GM21786 (cell line): ENCODE measurements at regions not wholly inside any gene's neighbourhood (a gene's known extent, or its start where the extent isn't known, plus 50 kb on each side); places are given as distances from the start of the nearest gene placed in this dataset.
"Not testable (repeated sequence)": the region's sequence is repeated elsewhere in the genome, so short reads cannot be mapped to it uniquely, and the experiment has no call there.

Source experiments
- ATAC-seq: cut with Tn5 transposase; IDR thresholded peaks from one replicate; pipeline ENCODE4 v1.9.1; 2021; ENCODE audit not compliant: unreplicated experiment

DNA sequence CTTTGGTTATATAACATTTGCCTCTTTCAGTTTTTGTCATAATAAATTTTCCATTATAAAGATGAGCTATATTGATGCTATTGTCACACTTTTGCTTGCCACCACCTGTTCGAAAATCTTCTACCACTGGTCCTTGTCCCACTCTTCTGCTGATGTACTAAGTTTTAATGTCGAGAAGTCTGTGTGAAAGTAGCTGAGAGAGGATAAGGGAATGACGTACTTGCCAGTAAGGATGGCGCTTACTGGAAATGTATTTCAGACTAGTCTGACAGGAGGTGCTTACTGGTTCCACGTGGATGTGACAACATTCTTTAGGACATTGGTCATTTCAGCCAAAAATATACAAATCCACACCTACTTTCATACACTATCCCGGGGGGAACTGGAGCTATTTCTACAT, 132.7 kb upstream of the NR3C2 start:
- no peak for ATAC-seq

DNA sequence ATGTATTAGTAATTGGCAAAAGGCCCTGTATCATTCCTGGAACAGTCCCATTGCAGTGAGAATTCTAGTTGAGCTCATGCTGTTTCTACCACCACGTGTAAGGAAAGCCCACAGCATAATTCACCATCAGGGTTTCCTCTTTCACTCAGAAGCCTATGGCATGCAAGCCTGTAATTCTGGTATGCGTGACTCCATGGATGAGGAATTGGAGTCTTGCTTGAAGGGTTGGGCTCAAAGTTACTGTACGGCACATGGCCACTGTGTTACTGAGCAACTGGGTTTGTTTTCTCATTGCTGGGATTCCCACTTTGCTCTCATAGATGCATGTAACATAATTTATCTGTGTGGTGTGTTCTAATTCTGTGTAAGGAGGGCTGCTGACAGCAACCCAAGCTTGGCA, 132.3 kb upstream of the NR3C2 start:
- no peak for ATAC-seq

DNA sequence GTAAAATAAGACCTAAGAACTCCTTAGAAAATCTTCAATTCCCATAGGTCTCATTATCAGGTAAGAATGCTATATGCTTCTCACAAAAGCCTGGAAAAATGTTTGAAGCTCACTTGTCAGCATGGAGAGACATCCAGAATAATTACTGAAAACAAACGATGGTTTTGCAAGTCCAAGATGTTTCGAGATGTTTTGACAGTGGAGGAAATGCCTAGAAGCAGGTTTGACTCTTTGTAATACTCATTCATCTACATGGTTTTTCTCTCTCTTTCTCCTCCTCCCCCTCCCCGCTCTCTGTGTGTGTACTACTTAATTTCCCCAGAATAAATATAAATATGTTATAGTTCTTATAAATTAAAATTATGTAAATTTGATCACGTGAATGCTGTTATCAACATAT, 131.9 kb upstream of the NR3C2 start:
- ATAC-seq: no peak

DNA sequence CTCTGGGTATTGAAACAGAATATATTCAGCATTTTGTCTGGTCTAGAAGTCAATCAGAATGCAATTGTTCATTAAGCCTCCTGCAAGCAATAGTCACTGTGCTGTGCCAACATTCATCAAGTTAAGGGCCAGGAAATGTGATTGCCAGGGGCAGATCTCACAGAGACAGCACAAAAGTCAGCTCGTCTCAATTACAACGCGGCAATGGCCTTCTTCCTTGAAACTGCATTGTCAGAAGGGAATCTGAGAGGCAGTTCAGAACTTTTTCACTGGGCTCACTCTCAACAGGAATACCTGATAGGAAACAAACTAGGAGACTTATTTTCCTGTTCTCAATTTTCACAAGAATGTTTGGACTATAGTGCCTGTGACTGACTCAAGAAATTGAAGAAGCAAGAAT, 131.1 kb upstream of the NR3C2 start:
- no peak for ATAC-seq

DNA sequence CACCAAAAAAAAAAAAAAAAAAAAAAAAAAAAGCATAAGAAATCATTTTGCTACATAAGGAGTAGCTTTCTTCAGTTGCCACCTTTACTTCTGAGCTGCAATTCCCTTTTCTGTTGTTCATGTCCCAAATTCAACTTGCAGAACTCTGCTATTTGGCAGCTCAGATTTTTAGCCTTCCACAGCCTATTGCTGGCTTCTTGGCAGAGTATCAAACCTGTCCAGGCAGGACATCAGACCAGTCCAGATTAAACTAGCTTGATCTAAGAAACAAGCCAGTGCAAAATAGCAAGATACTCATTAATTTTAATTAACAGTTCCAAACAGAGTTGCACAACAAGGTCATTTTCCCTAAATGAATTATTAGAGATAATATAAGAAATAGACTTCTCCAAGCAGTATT, 123.6 kb upstream of the NR3C2 start:
- no peak for ATAC-seq

DNA sequence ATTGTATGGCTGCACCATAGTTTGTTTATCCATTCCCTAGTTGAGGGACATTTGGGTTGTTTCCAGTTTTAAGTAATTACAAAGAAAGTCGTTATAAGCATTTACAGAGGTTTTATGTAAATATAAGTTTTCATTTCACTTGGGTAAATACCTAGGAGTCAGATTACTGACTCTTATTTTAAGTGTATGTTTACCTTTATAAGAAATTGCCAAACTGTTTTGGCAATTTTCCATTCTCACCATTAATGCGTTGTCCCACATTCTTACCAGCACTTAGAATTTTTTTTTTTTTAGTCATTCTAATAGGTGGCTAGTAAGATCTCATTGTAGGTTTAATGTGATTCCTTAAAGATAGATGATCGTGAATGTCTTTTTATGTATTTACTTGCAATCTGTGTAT, 121.5 kb upstream of the NR3C2 start:
- ATAC-seq: no peak

DNA sequence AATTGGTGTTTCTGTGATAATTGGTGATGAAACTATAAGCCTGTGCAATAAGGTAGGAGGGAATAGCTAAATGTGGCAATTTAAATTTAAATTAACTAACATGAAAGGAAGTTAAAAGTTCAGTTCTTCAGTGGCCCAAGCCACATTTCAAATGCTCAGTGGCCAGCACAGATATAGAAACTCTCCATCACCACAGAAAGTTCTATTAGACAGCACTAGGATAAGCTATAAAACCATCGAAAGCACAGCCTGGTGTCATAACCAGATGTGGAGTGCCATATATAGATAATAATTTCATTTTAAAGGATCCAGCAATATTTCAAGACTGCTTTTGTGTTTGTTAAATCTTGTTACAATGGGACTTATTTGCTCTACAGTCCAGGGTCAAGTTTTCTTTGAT, 119.3 kb upstream of the NR3C2 start:
- ATAC-seq: no peak

DNA sequence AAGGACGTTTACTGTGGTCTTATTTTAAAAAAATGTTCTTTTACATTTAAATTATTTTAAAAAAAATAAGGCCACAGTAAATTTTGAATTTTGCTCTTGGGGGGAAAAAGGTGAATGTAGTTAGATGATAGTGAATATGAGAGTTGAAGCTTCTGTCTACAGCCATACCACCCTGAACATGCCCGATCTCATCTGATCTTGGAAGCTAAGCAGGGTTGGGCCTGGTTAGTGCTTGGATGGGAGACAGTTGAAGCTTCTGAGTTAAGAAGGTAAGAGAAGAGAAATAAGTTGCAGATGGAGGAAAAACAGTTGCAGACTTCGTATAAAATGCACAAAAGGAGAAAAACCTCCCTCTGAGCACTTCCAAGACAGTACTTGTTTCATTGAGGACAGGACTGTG, 115.6 kb upstream of the NR3C2 start:
- no peak for ATAC-seq

DNA sequence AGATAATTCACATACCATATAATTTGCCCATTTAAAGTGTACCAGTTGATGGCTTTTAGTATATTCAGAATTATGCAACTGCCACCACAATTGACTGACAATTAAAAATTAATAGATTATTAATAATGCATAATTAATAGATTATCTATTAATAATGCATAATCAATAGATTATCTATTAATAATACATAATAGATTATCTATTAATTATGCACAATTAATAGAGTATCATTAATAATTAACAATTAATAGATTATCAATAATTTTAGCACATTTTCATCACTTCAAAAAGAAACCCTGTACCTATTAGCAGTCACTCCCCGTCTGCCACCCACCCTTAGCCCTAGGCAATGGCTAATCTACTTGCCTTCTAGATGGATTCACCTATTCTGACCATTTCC, 108.6 kb upstream of the NR3C2 start:
- ATAC-seq: no peak

DNA sequence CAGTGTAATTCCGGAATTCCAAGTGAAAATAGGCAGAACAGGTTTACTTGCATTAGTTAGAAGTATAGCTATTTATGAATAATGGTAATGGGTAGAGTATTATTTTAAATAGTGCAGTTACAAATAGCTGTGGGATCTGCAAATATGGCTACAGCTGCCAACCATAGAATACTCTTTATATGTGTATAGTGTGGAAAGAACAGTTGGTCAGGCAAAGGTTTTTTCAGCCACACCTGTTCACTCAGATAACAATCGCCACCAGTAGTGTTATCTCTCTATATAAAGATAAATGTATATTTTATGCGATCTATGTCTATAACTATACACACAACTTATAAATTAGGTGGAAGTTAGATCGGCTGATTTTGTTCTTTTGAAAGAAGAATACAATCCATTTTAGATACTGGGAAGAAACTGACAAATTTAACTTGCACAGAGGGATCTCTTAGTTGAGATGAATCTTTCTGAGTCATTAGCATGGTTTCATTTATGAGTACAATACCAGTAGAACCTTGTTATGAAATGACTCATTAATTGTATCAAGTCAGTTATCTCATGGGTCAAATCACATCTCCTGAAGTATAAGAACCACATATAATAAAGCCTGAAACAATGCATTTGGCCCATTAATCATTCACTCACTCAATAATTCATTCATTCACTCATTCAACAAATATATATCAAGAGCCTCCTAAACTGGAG, 100.9 kb upstream of the NR3C2 start:
- ATAC-seq: no peak

DNA sequence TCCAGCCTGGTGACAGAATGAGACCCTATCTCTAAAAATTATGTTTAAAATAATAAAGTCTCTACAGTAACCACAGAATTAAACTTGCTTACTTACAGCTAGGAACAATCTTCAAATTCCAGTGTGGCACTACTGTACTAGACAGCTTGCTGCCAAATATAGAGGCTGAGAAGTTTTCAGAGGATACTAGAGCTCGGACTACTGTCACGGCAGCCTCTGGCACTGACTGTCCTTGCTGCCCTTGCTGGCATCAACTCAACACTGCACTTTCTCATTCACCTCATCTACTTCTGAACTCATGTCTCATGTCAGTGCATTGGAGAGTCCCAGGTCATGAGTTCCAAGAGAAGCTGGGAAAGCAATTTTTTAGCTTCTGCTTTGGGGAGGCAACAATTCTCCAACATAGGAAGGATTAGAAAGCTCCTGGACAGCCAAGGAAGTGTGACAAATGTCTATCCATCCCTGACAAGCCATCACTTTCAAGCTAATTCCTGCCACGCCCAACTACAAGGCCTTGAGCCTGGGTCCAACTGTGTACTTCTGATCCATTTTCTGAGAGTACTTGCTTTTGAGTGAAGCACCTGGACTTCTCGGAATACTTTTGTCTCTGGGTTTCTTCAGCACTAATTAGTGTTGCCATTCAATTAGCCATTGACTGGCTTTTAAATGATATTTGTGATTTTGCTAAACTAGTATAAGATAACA, 98.6 kb upstream of the NR3C2 start:
- ATAC-seq: no peak

DNA sequence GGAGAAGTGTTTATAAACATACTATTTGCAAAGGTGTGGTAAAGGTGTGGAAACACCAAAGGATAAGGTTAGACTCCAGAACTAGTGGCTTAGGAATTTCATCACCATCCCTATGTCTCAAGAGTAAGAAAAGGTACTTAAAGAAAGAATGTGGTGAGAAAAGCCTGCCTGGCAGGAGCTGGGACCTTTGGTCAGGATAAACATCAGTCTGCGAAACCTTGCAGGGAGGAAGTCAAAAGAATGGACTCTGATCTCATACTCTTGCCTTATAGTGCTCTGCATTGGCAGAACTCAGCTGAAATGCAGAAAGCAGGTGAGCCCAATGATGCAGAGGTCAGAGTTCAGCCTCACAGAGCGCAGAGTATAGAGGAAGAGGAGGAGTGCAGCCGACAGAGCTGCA, 97.2 kb upstream of the NR3C2 start:
- no peak for ATAC-seq

DNA sequence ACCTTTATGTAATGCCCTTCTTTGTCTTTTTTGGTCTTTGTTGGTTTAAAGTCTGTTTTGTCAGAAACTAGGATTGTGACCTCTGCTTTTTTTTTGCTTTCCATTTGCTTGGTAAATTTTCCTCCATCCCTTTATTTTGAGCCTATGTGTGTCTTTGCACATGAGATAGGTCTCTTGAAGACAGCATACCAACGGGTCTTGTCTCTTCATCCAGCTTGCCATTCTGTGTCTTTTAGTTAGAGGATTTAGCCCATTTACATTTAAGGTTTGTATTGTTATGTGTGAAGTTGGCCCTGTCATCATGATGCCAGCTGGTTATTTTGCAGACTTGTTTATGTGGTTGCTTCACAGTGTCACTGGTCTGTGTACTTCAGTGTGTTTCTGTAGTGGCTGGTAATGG, 91.6 kb upstream of the NR3C2 start:
- not testable (repeated sequence) for ATAC-seq

DNA sequence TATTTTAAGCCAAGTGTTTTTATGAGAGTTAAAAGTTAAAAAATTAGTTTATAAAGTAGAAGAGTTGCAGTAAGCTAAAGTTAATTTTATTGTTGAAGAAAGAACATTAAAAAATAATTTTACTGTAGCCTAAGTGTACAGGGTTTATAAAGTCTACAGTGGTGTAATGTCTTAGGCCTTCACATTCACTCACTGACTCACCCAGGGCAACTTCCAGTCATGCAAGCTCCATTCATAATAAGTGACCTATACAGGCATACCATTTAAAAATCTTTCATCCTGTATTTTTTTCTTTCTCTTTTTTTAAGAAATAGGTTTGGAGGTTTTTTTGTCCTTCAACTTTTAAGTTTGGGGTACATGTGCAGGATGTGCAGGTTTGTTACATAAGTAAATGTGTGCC, 87.9 kb upstream of the NR3C2 start:
- no peak for ATAC-seq

DNA sequence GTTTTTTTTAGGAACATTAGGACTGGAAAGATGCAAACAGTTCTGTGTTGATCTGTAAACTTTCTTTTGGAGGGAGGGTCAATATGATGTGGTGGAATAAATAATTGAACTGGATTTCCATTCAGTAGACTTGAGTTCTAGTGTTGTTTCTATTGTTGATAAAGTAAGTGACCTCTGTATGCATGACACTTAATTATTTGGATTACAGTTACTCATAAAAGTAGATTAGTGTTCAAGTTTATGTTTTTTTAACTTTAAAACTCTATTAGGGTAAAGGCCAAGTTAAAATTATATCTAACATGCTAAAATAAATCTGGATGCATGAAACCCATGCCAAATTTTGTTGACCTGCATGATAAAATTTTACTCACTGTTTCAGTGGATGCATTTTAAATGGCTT, 85.4 kb upstream of the NR3C2 start:
- no peak for ATAC-seq

DNA sequence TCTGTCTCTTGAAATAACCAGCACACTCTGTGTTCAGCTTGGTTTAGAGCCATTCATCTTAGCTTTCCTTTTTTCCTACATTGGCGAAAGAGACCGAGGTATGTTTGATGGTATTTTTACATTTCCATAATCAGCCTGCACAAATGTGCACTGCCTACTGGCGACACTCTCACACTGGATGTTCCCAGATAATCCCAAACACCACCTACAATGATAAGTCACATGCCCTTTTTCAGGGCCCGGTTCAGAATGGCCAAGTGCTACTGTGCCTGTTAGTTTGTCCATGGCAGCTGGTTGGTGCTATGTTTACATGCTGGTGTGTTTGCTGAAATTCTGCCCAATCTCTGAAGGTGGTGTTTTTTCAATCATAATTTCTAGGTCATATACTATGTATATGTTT, 80.8 kb upstream of the NR3C2 start:
- ATAC-seq: no peak

DNA sequence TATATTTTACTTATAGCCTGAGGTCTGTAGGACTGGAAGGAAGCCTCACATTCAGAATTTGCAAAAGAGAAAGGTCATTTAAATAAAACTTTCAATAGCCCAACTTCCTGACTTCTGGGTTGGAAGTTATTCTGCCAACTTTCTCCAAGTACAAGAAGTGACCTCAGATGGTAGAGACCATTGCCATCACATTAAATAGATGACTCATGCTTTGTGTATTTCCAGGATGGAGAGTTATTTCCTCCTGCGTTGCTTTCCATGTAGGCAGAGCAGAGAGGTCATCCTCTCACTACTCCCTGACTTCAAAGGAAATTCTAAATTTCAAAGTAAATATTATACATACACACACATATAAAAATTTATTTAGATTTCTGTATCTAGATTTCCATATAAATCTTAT, 73.0 kb upstream of the NR3C2 start:
- ATAC-seq: no peak

DNA sequence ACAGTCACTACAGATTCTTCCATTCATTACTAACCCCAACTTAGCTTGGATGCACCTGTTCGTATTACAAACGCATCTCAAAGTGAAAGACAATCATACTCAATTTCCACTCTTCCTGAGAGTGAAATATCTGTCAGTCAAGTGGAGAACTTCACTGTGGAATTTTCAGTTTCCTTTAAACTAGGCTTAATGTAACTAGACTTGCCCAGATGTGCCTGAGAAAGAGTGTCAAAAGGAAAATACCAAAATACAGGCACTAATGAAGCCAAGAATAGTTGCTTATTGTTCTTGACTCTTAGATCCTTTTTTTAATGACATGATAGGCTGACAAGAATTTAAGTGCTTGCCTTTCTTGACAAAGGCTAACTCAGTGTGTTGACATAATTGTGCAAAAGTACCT, 72.4 kb upstream of the NR3C2 start:
- no peak for ATAC-seq

DNA sequence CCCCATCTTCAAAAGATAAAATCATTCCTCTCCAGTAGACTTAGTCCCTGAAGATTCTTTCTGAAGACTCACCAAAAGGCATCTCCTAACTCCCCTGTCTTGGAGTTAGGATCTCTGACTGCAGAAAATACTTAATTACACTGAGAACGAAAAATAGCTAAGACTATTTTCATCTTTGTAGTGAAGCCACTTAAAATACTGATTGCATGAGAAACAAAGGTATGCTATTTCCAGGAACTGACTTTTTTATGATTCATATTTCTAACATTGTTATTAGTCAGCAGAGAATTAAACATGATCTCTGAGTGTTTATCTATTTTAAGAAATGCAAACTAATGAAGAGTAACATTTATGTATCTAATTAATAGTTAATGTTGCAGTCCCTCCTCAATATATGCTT, 71.8 kb upstream of the NR3C2 start:
- no peak for ATAC-seq

DNA sequence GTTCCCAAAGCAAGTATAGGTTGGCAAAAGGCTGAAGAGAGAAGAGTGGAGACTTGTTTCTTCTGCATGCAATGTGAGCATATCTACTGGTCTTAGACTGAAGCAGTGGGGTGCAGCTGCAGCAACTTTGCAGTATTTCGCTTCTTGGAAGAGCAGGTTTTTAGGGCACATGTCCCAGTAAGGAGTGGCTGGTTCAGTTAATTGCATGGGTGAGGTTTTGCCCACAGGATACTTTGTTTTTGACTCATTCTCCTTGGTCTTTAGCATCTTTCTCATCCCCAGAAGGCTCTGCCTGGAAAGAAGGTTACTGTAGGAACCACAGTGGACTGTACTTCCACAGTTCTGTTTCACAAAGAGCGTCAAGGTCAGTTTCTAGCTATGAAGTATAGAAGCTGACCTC, 68.0 kb upstream of the NR3C2 start:
- no peak for ATAC-seq

DNA sequence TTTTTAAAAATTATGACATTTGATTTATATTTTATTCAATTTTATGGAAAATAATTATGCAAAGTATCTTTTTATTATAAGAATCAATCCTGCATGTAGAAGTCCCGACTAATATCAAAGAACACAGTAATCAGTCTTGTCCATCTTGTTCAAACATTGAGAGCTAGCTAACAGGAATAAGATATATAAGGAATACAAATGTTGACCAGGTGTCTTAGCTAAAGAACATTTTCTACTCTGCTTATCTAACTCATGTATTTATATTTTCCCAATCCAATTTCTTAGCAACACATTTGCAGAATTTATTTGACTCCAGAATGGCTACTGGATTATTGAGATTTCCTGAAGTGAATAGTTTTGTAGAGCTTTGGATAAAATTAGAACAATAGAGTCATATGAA, 61.5 kb upstream of the NR3C2 start:
- no peak for ATAC-seq

DNA sequence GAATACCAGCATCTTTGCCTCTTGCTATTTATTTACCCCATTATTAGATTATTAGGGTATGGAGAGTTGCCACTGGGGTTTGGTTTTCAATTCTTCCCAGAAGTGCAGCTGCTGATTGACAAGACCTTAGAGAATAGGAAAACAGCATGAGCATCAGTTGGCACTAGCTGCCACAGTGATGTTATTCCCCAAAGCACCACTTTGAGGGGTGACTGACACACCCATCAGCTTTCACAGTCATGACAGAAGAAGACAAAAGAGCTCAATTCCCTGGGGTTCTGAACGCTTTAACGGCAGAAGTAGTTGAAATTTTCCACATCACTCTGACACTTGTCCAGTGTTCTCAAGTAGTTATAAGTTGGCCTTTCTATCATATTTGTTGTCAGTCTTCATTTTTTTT, 55.0 kb upstream of the NR3C2 start:
- no peak for ATAC-seq

DNA sequence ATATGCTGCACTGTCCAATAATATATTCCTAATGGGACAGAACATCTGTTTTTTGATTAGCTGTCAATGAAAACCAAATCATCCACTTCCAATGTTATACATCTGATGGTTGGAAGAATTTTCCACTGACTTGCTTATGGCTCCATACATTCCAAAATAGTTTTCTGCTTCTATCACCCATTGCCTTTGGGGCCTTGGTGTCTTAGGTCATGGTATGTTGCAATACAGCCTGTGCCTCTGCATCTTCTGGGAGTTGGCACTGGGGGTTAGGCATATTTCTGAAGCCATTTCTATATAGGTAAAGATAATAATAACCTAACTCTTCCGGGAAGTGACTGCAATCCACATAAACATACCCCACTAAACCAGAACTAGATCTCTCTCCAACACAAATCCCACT, 53.2 kb upstream of the NR3C2 start:
- ATAC-seq: no peak
